ENCODE measurements at regions not wholly inside any gene's neighbourhood (a gene's known extent, or its start where the extent isn't known, plus 50 kb on each side); places are given as distances from the start of the nearest gene placed in this dataset.

- H3K4me3 ChIP-seq (ENCODE audit: low read length), result no peak overlapping the region
- 96 to 100% methylated on average over 1 to 3 of the region's 3 CpGs for WGBS, 2 experiments (ENCODE audit: insufficient coverage in 1 of 2, insufficient read length in 1 of 2)
- Mint-ChIP-seq H3K4me1 (peaks cover 2% of the 10 kb centered on the region), H3K27ac (no peak overlapping the region), H3K4me3 (no peak overlapping the region), H3K27me3 (ENCODE audit: insufficient read depth) (peaks cover 3% of the 10 kb centered on the region), H3K36me3 (ENCODE audit: low read depth) (no peaks in the 10 kb centered on the region), H3K9me3 (no peaks in the 10 kb centered on the region)
- TF ChIP-seq, protein P1, sequence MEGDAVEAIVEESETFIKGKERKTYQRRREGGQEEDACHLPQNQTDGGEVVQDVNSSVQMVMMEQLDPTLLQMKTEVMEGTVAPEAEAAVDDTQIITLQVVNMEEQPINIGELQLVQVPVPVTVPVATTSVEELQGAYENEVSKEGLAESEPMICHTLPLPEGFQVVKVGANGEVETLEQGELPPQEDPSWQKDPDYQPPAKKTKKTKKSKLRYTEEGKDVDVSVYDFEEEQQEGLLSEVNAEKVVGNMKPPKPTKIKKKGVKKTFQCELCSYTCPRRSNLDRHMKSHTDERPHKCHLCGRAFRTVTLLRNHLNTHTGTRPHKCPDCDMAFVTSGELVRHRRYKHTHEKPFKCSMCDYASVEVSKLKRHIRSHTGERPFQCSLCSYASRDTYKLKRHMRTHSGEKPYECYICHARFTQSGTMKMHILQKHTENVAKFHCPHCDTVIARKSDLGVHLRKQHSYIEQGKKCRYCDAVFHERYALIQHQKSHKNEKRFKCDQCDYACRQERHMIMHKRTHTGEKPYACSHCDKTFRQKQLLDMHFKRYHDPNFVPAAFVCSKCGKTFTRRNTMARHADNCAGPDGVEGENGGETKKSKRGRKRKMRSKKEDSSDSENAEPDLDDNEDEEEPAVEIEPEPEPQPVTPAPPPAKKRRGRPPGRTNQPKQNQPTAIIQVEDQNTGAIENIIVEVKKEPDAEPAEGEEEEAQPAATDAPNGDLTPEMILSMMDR (conservative IDR thresholded peaks at IDR 0.05), result no peak
- no peaks in the 10 kb centered on the region for H3K36me3 ChIP-seq (ENCODE audit: control insufficient read depth, insufficient read depth, low read length)
- H3K9ac ChIP-seq (ENCODE audit: extremely low read depth, low read length, poor library complexity, severe bottlenecking), result no peak overlapping the region
- no peak overlapping the region for H3K27ac ChIP-seq (ENCODE audit: low read depth, low read length)
- no peaks in the 10 kb centered on the region for H3K27me3 ChIP-seq (ENCODE audit: control insufficient read depth, insufficient read depth, low read length, poor library complexity, severe bottlenecking)
- no peak for DNase-seq
- no peaks in the 10 kb centered on the region for H3K9me3 ChIP-seq (ENCODE audit: control insufficient read depth, low read length)
- no peaks in the 10 kb centered on the region for H3K4me1 ChIP-seq (ENCODE audit: control insufficient read depth, insufficient read depth, low read length)
Measured at GRCh38 chr20:57996465-57996864, 232.0 kb downstream of the ANKRD60 start.

GRCh38 chr20:57995381-57995977 is 233.0 kb downstream of the ANKRD60 start:
- H3K27me3 Mint-ChIP-seq (ENCODE audit: insufficient read depth), result peaks cover 3% of the 10 kb centered on the region
- Histone ChIP-seq H3K27ac (ENCODE audit: low read depth, low read length) (no peak overlapping the region), H3K27me3 (ENCODE audit: control insufficient read depth, insufficient read depth, low read length, poor library complexity, severe bottlenecking) (no peaks in the 10 kb centered on the region), H3K4me1 (ENCODE audit: control insufficient read depth, insufficient read depth, low read length) (no peaks in the 10 kb centered on the region), H3K9me3 (ENCODE audit: control insufficient read depth, low read length) (no peaks in the 10 kb centered on the region), H3K9ac (ENCODE audit: extremely low read depth, low read length, poor library complexity, severe bottlenecking) (no peak overlapping the region), H3K36me3 (ENCODE audit: control insufficient read depth, insufficient read depth, low read length) (no peaks in the 10 kb centered on the region), H3K4me3 (ENCODE audit: low read length) (no peak overlapping the region)
- WGBS, 2 experiments (ENCODE audit: insufficient coverage in 1 of 2, insufficient read length in 1 of 2), result 90 to 96% methylated on average over 4 to 8 of the region's 8 CpGs
- H3K9me3 Mint-ChIP-seq, result no peaks in the 10 kb centered on the region
- peaks cover 2% of the 10 kb centered on the region for H3K4me1 Mint-ChIP-seq
- H3K4me3 Mint-ChIP-seq, result no peak overlapping the region
- H3K36me3 Mint-ChIP-seq (ENCODE audit: low read depth), result no peaks in the 10 kb centered on the region
- DNase-seq, result no peak
- TF ChIP-seq, protein P1 (conservative IDR thresholded peaks at IDR 0.05), result no peak
- H3K27ac Mint-ChIP-seq, result no peak overlapping the region

GRCh38 chr20:57993716-57994431 is 234.6 kb downstream of the ANKRD60 start:
- Histone ChIP-seq H3K4me3 (ENCODE audit: low read length) (no peak overlapping the region), H3K36me3 (ENCODE audit: control insufficient read depth, insufficient read depth, low read length) (no peaks in the 10 kb centered on the region), H3K4me1 (ENCODE audit: control insufficient read depth, insufficient read depth, low read length) (no peaks in the 10 kb centered on the region), H3K9ac (ENCODE audit: extremely low read depth, low read length, poor library complexity, severe bottlenecking) (no peak overlapping the region), H3K9me3 (ENCODE audit: control insufficient read depth, low read length) (no peaks in the 10 kb centered on the region), H3K27ac (ENCODE audit: low read depth, low read length) (no peak overlapping the region), H3K27me3 (ENCODE audit: control insufficient read depth, insufficient read depth, low read length, poor library complexity, severe bottlenecking) (no peaks in the 10 kb centered on the region)
- no peaks in the 10 kb centered on the region for H3K36me3 Mint-ChIP-seq (ENCODE audit: low read depth)
- H3K27me3 Mint-ChIP-seq (ENCODE audit: insufficient read depth), result peaks cover 3% of the 10 kb centered on the region
- no peak for DNase-seq
- peaks cover 2% of the 10 kb centered on the region for H3K4me1 Mint-ChIP-seq
- TF ChIP-seq, protein P1 (conservative IDR thresholded peaks at IDR 0.05), result no peak
- no peak overlapping the region for H3K4me3 Mint-ChIP-seq
- no peaks in the 10 kb centered on the region for H3K9me3 Mint-ChIP-seq
- H3K27ac Mint-ChIP-seq, result no peak overlapping the region
- WGBS, 2 experiments (ENCODE audit: insufficient coverage in 1 of 2, insufficient read length in 1 of 2), result 89 to 94% methylated on average over 15 to 19 of the region's 19 CpGs

Measured in endodermal cell (in vitro differentiated cells).